IMR-90 (cell line): ENCODE measurements at regions not wholly inside any gene's neighbourhood (a gene's known extent, or its start where the extent isn't known, plus 50 kb on each side); places are given as distances from the start of the nearest gene placed in this dataset.

ENCODE experiments used
- ATAC-seq: fragments of 200-7000 bp; cut with Tn5 transposase; 2 replicates; pipeline ENCODE4 v1.9.1; 2020; ENCODE audit warnings: low read depth, mild to moderate bottlenecking, moderate library complexity
- BruUV-seq: library from RNA; stranded (reverse); fragments of 400-500 nt; replicated peaks from 2 replicates; lab custom pipeline; 2021; lab: Mats Ljungman, UMichigan
- CTCF ChIA-PET: fragments of 300-600 bp; formaldehyde crosslinking; extraction: SDS; loops from one replicate; lab custom pipeline; 2021; ENCODE audit warnings: antibody characterized with exemption; lab: Yijun Ruan, JAX
- POLR2A ChIA-PET: fragments of 300-600 bp; sonication (Branson Sonifier 250); formaldehyde crosslinking; loops from one replicate; lab custom pipeline; 2022; ENCODE audit warnings: antibody characterized with exemption; ENCODE audit not compliant: unreplicated experiment; lab: Charles Lee
- DNase-seq: peaks from one replicate; pipeline ENCODE4 v3.0.0; 2013
- H2AFZ ChIP-seq: replicated peaks from 2 replicates; pipeline ENCODE3; 2013; ENCODE audit warnings: low read length, mild to moderate bottlenecking; ENCODE audit not compliant: poor library complexity
- H2AK5ac ChIP-seq: 2 replicates; pipeline ENCODE4 v1.6.1; 2013; ENCODE audit warnings: low read depth, low read length, inconsistent platforms
- H2AK9ac ChIP-seq: replicated peaks from 2 replicates; pipeline ENCODE3; 2013; ENCODE audit warnings: mild to moderate bottlenecking, low read depth, low read length, moderate library complexity; ENCODE audit not compliant: poor library complexity
- H2BK120ac ChIP-seq: 2 replicates; pipeline ENCODE4 v1.6.1; 2013; ENCODE audit warnings: low read depth, low read length, inconsistent platforms
- H2BK15ac ChIP-seq: 3 replicates; pipeline ENCODE4 v1.6.1; 2013; ENCODE audit warnings: low read depth, low read length, inconsistent platforms
- H2BK20ac ChIP-seq: 2 replicates; pipeline ENCODE4 v1.6.1; 2013; ENCODE audit warnings: low read depth, mild to moderate bottlenecking, inconsistent platforms, low read length, moderate library complexity
- H2BK5ac ChIP-seq: 2 replicates; pipeline ENCODE4 v1.6.1; 2013; ENCODE audit warnings: mild to moderate bottlenecking, low read depth, low read length, inconsistent platforms; ENCODE audit not compliant: poor library complexity, severe bottlenecking
- H3K14ac ChIP-seq: replicated peaks from 2 replicates; pipeline ENCODE4 v1.6.1; 2013; ENCODE audit warnings: low read depth, low read length, inconsistent platforms
- H3K18ac ChIP-seq: 2 replicates; pipeline ENCODE4 v1.6.1; 2013; ENCODE audit warnings: low read depth, low read length, control low read depth
- H3K23ac ChIP-seq: 2 replicates; pipeline ENCODE4 v1.6.1; 2013; ENCODE audit warnings: low read depth, low read length, inconsistent platforms
- H3K27ac ChIP-seq: 2 replicates; pipeline ENCODE4 v1.5.1; 2013; ENCODE audit warnings: mild to moderate bottlenecking, control low read depth, low read length; ENCODE audit not compliant: insufficient read depth
- H3K27me3 ChIP-seq: 2 replicates; pipeline ENCODE4 v1.6.1; 2013; ENCODE audit warnings: low read length; ENCODE audit not compliant: control insufficient read depth, insufficient read depth
- H3K36me3 ChIP-seq: 2 replicates; pipeline ENCODE4 v1.6.1; 2013; ENCODE audit warnings: low read length, mixed read lengths; ENCODE audit not compliant: control insufficient read depth, insufficient read depth
- H3K4ac ChIP-seq: 2 replicates; pipeline ENCODE4 v1.6.1; 2013; ENCODE audit warnings: low read depth, low read length, inconsistent platforms
- H3K4me1 ChIP-seq: 2 replicates; pipeline ENCODE4 v1.6.1; 2013; ENCODE audit warnings: low read length, mixed read lengths; ENCODE audit not compliant: control insufficient read depth, insufficient read depth
- H3K4me2 ChIP-seq: 2 replicates; pipeline ENCODE4 v1.6.1; 2013; ENCODE audit warnings: low read depth, mild to moderate bottlenecking, control low read depth, low read length, moderate library complexity
- H3K4me3 ChIP-seq: 2 replicates; pipeline ENCODE4 v1.5.1; 2013; ENCODE audit warnings: low read depth, mild to moderate bottlenecking, control low read depth, low read length, moderate library complexity; ENCODE audit not compliant: insufficient read depth
- H3K56ac ChIP-seq: 2 replicates; pipeline ENCODE4 v1.6.1; 2013; ENCODE audit warnings: low read length, inconsistent platforms; ENCODE audit not compliant: insufficient read depth; ENCODE audit errors: extremely low read depth
- H3K79me1 ChIP-seq, 2 experiments: 2 replicates each; pipeline ENCODE4 v1.6.1; 2013; ENCODE audit warnings: low read length in 2 of 2, inconsistent platforms in 1 of 2, low read depth in 1 of 2
- H3K9ac ChIP-seq: 2 replicates; pipeline ENCODE4 v1.6.1; 2013; ENCODE audit warnings: low read depth, low read length, control low read depth
- H3K9me1 ChIP-seq: 2 replicates; pipeline ENCODE4 v1.6.1; 2013; ENCODE audit warnings: low read length, inconsistent platforms; ENCODE audit not compliant: insufficient read depth
- H3K9me3 ChIP-seq: 2 replicates; pipeline ENCODE4 v1.6.1; 2013; ENCODE audit warnings: low read length; ENCODE audit not compliant: control insufficient read depth, insufficient read depth
- H4K20me1 ChIP-seq: 2 replicates; pipeline ENCODE4 v1.6.1; 2013; ENCODE audit warnings: low read length, inconsistent platforms; ENCODE audit not compliant: insufficient read depth
- H4K5ac ChIP-seq: 2 replicates; pipeline ENCODE4 v1.6.1; 2013; ENCODE audit warnings: mild to moderate bottlenecking, low read depth, low read length, control low read depth
- H4K8ac ChIP-seq, 2 experiments: 2 replicates each; pipeline ENCODE4 v1.6.1; 2013; ENCODE audit warnings: low read depth in 2 of 2, low read length in 2 of 2, control low read depth in 1 of 2, inconsistent platforms in 1 of 2
- H4K91ac ChIP-seq: 2 replicates; pipeline ENCODE4 v1.6.1; 2013; ENCODE audit warnings: low read depth, low read length, inconsistent platforms; ENCODE audit not compliant: insufficient read depth
- BHLHE40 ChIP-seq: fragments of 150-350 bp; IDR thresholded peaks from 2 replicates; pipeline ENCODE4 v1.6.1; 2016; ENCODE audit warnings: mild to moderate bottlenecking, low read depth, low read length
- MXI1 ChIP-seq: IDR thresholded peaks from 2 replicates; pipeline ENCODE4 v1.6.1; 2012; ENCODE audit warnings: low read depth, mild to moderate bottlenecking, low read length, moderate library complexity, borderline replicate concordance
- RCOR1 ChIP-seq: IDR thresholded peaks from 2 replicates; pipeline ENCODE4 v1.6.1; 2012; ENCODE audit warnings: mild to moderate bottlenecking, low read length, improper control_type of control experiment; ENCODE audit not compliant: insufficient replicate concordance
- RFX5 ChIP-seq: IDR thresholded peaks from 2 replicates; pipeline ENCODE4 v1.8.0; 2012; ENCODE audit warnings: low read depth, mild to moderate bottlenecking, low read length, moderate library complexity
- SMC3 ChIP-seq: fragments of 150-350 bp; IDR thresholded peaks from 2 replicates; pipeline ENCODE4 v1.6.1; 2016; ENCODE audit warnings: low read depth, mild to moderate bottlenecking, antibody characterized with exemption, low read length, moderate library complexity
- WGBS, 2 experiments: methylation state at CpG; one replicate each; pipeline versions ENCODE4 v1.1.5 to v1.1.7; 2013; ENCODE audit warnings: missing lambda C conversion rate in 2 of 2; ENCODE audit not compliant: insufficient read length in 1 of 2; ENCODE audit errors: extremely low coverage in 2 of 2; 5-methylcytosine and 5-hydroxymethylcytosine counted together
- dilution Hi-C: fragments of 300-500 bp; cut with HindIII; formaldehyde crosslinking; loops from one replicate; pipeline ENCODE4 v1.14.3; 2018; ENCODE audit warnings: low sequenced_read_pairs; ENCODE audit not compliant: unreplicated experiment
- in situ Hi-C: fragments of 300-500 bp; cut with MboI; formaldehyde crosslinking; loops from 3 replicates; pipeline ENCODE4 v1.14.3; 2019; ENCODE audit warnings: low sequenced_read_pairs, inconsistent platforms, mixed read lengths
- intact Hi-C: fragments of 100-400 bp; cut with micrococcal nuclease; formaldehyde crosslinking; loops from 2 replicates; pipeline ENCODE4 v1.10.0; 2022
- TF ChIP-seq, protein P1 (sequence below): conservative IDR thresholded peaks from 2 replicates; pipeline ENCODE4 v1.5.1; 2012; ENCODE audit warnings: mild to moderate bottlenecking, low read depth, low read length, improper control_type of control experiment

GRCh38 chr9:26301046-26301445 is 591.6 kb downstream of the CAAP1 start:
- no peak overlapping the region for H3K4me3 ChIP-seq
- CTCF ChIA-PET, result no interaction called here
- no CpG with 5 or more reads among the region's 3 CpGs for WGBS, 2 experiments

More at GRCh38 chr9:26301046-26301445, 591.6 kb downstream of the CAAP1 start:
- intact Hi-C loops (no loop called here), in situ Hi-C loops (no loop called here), dilution Hi-C loops (no loop called here)
- TF ChIP-seq, protein P1, sequence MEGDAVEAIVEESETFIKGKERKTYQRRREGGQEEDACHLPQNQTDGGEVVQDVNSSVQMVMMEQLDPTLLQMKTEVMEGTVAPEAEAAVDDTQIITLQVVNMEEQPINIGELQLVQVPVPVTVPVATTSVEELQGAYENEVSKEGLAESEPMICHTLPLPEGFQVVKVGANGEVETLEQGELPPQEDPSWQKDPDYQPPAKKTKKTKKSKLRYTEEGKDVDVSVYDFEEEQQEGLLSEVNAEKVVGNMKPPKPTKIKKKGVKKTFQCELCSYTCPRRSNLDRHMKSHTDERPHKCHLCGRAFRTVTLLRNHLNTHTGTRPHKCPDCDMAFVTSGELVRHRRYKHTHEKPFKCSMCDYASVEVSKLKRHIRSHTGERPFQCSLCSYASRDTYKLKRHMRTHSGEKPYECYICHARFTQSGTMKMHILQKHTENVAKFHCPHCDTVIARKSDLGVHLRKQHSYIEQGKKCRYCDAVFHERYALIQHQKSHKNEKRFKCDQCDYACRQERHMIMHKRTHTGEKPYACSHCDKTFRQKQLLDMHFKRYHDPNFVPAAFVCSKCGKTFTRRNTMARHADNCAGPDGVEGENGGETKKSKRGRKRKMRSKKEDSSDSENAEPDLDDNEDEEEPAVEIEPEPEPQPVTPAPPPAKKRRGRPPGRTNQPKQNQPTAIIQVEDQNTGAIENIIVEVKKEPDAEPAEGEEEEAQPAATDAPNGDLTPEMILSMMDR, result no peak
- TF ChIP-seq SMC3 (no peak), MXI1 (no peak), BHLHE40 (no peak), RCOR1 (no peak), RFX5 (no peak)
- Histone ChIP-seq H2BK15ac (no peak overlapping the region), H3K14ac (no peak overlapping the region), H3K9me1 (no peaks in the 10 kb centered on the region), H2BK20ac (no peak overlapping the region), H3K4me2 (no peak overlapping the region), H3K23ac (no peak overlapping the region), H3K27me3 (no peaks in the 10 kb centered on the region), H2BK5ac (no peak overlapping the region), H2AFZ (no peak overlapping the region), H3K27ac (no peak overlapping the region), H3K4me1 (no peaks in the 10 kb centered on the region), H2AK5ac (no peak overlapping the region), H4K20me1 (no peaks in the 10 kb centered on the region), H3K4ac (no peak overlapping the region), H3K56ac (no peak overlapping the region), H3K9ac (no peak overlapping the region), H2AK9ac (no peak overlapping the region), H3K36me3 (no peaks in the 10 kb centered on the region), H4K8ac (no peak overlapping the region), H4K5ac (no peak overlapping the region), H3K9me3 (no peaks in the 10 kb centered on the region), H3K18ac (no peak overlapping the region; the same call in 1 of the 2 replicates), H4K91ac (no peak overlapping the region), H2BK120ac (no peak overlapping the region), H3K79me1 (no peaks in the 10 kb centered on the region)
- POLR2A ChIA-PET, result no interaction called here
- ATAC-seq (no peak), DNase-seq (no peak)
- BruUV-seq, result no TSS peak
